ENCODE measurements at regions not wholly inside any gene's neighbourhood (a gene's known extent, or its start where the extent isn't known, plus 50 kb on each side); places are given as distances from the start of the nearest gene placed in this dataset.
"Not testable (repeated sequence)": the region's sequence is repeated elsewhere in the genome, so short reads cannot be mapped to it uniquely, and the experiment has no call there.

- H3K9me3 ChIP-seq (ENCODE audit: control insufficient read depth in 2 of 2, insufficient read depth in 1 of 2, low read depth in 1 of 2, low read length in 1 of 2), result no peaks in the 10 kb centered on the region
- H3K36me3 ChIP-seq (ENCODE audit: control insufficient read depth in 2 of 2, insufficient read depth in 2 of 2, low read length in 1 of 2), result no peaks in the 10 kb centered on the region
- H3K27ac ChIP-seq (ENCODE audit: low read depth in 2 of 2, low read length in 1 of 2), result no peak overlapping the region
- no peaks in the 10 kb centered on the region for H3K27me3 ChIP-seq (ENCODE audit: control insufficient read depth in 1 of 2, insufficient read depth in 2 of 2, low read length in 2 of 2)
- H3K4me1 ChIP-seq (ENCODE audit: control insufficient read depth in 2 of 2, insufficient read depth in 2 of 2, low read length in 1 of 2), result peaks cover 0 to 2% of the 10 kb centered on the region in 2 donors
- WGBS, 2 donors, result 10 to 13% methylated on average over 9 of the region's 9 CpGs
- H3K4me3 ChIP-seq (ENCODE audit: low read depth in 1 of 2, low read length in 2 of 2), result peak overlapping the region in 1 of 2 donors; percentile 60
These were observed 84.2 kb downstream of the TRIM27 start for GRCh38 chr6:28839443-28840120.

- Histone ChIP-seq H3K9me3 (ENCODE audit: control insufficient read depth in 2 of 2, insufficient read depth in 1 of 2, low read depth in 1 of 2, low read length in 1 of 2) (no peaks in the 10 kb centered on the region), H3K36me3 (ENCODE audit: control insufficient read depth in 2 of 2, insufficient read depth in 2 of 2, low read length in 1 of 2) (no peaks in the 10 kb centered on the region), H3K27me3 (ENCODE audit: control insufficient read depth in 1 of 2, insufficient read depth in 2 of 2, low read length in 2 of 2) (no peaks in the 10 kb centered on the region), H3K4me1 (ENCODE audit: control insufficient read depth in 2 of 2, insufficient read depth in 2 of 2, low read length in 1 of 2) (peaks cover 0 to 2% of the 10 kb centered on the region in 2 donors), H3K4me3 (ENCODE audit: low read depth in 1 of 2, low read length in 2 of 2) (no peak overlapping the region), H3K27ac (ENCODE audit: low read depth in 2 of 2, low read length in 1 of 2) (no peak overlapping the region)
- 57 to 66% methylated on average over 3 of the region's 3 CpGs for WGBS, 2 donors
These were observed 82.5 kb downstream of the TRIM27 start for GRCh38 chr6:28841290-28841689.

DNA sequence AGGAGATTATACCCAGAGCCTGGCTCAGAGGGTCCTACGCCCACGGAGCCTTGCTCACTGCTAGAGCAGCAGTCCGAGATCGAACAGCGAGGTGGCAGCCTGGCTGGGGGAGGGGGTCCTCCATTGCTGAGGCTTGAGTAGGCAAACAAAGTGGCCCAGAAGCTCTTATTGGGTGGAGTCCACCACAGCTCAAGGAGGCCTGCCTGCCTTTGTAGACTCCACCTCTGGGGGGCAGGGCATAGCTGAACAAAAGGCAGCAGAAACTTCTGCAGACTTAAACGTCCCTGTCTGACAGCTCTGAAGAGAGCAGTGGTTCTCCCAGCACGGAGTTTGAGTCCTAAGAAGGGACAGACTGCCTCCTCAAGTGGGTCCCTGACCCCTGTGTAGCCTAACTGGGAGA lies 75.0 kb downstream of the TRIM27 start:
- H3K27me3 ChIP-seq (ENCODE audit: control insufficient read depth in 1 of 2, insufficient read depth in 2 of 2, low read length in 2 of 2); H3K4me1 ChIP-seq (ENCODE audit: control insufficient read depth in 2 of 2, insufficient read depth in 2 of 2, low read length in 1 of 2); H3K36me3 ChIP-seq (ENCODE audit: control insufficient read depth in 2 of 2, insufficient read depth in 2 of 2, low read length in 1 of 2); H3K27ac ChIP-seq (ENCODE audit: low read depth in 2 of 2, low read length in 1 of 2); H3K9me3 ChIP-seq (ENCODE audit: control insufficient read depth in 2 of 2, insufficient read depth in 1 of 2, low read depth in 1 of 2, low read length in 1 of 2); H3K4me3 ChIP-seq (ENCODE audit: low read depth in 1 of 2, low read length in 2 of 2): not testable (repeated sequence)
- WGBS, 2 donors, result 69 to 71% methylated on average over 7 of the region's 7 CpGs
